Uterus (tissue), 3 donors: ENCODE measurements at regions not wholly inside any gene's neighbourhood (a gene's known extent, or its start where the extent isn't known, plus 50 kb on each side); places are given as distances from the start of the nearest gene placed in this dataset.

ENCODE experiments used
- DNase-seq, 2 donors: peaks; one replicate each; pipeline ENCODE4 v3.0.0-alpha.2; 2019 to 2020
- H3K27ac ChIP-seq, 2 donors: fragments of 200-600 bp; sonication (generic); 1 replicate in 1 of 2; 2 replicates in 1 of 2; pipeline ENCODE4 v1.5.1; 2016 to 2018
- H3K27me3 ChIP-seq, 2 donors: fragments of 200-600 bp; sonication (generic); one replicate each; pipeline ENCODE4 v1.5.1; 2018 to 2019; ENCODE audit warnings: control low read depth in 1 of 2
- H3K36me3 ChIP-seq, 2 donors: fragments of 200-600 bp; sonication (generic); one replicate each; pipeline ENCODE4 v1.5.1; 2019; ENCODE audit warnings: control low read depth in 1 of 2
- H3K4me1 ChIP-seq, 2 donors: fragments of 200-600 bp; sonication (generic); one replicate each; pipeline ENCODE4 v1.5.1; 2018 to 2019; ENCODE audit warnings: control low read depth in 1 of 2
- H3K4me3 ChIP-seq, 2 donors: fragments of 200-600 bp; sonication (generic); 1 replicate in 1 of 2; 2 replicates in 1 of 2; pipeline ENCODE4 v1.5.1; 2018 to 2019; ENCODE audit warnings: mild to moderate bottlenecking in 1 of 2
- H3K9me3 ChIP-seq, 2 donors: fragments of 200-600 bp; sonication (generic); one replicate each; pipeline ENCODE4 v1.5.1; 2019; ENCODE audit warnings: control low read depth in 1 of 2
- CTCF ChIP-seq, 4 experiments: fragments of 200-600 bp in 2 of 4; fragments of 450-650 bp in 2 of 4; sonication (generic) in 2 of 4; IDR thresholded peaks; one replicate each; pipeline ENCODE4 v1.5.1; 2016 to 2019; ENCODE audit warnings: antibody characterized with exemption in 4 of 4, mild to moderate bottlenecking in 2 of 4, moderate library complexity in 1 of 4
- POLR2A ChIP-seq, 2 donors: fragments of 450-650 bp; IDR thresholded peaks; one replicate each; pipeline ENCODE4 v1.6.1; 2016; ENCODE audit warnings: antibody characterized with exemption in 2 of 2, mild to moderate bottlenecking in 1 of 2, moderate library complexity in 1 of 2
- intact Hi-C: fragments of 100-400 bp; cut with DNase I; formaldehyde crosslinking; loops from one replicate; pipeline ENCODE4 v1.15.1; 2023; ENCODE audit warnings: low total_unique reads
- donor health status: DM: yes; HTN: yes; CAD: no.

DNA sequence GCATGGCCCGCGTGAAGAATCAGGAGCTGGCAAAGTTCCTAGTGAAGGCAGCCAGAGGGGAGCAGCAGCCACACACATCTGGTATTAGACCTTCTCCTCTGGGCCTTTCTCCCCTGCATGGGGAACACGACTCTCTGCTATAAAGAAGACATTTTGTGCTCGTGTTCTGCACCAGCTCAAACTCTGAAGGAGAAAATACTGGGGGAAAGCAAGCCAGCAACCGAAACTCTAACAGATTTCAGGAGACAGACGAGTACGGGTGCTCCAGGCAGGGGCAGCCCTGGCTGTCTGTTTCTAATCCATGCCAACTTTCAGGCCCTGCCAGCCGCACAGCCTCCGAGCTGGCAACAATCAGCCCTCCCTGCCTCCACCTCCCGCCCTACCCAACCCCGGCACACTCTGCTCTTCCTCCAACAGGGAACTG is 296.3 kb downstream of the BRD1 start:
- Histone ChIP-seq H3K27me3 (no peaks in the 10 kb centered on the region), H3K4me3 (no peak overlapping the region), H3K9me3 (no peaks in the 10 kb centered on the region), H3K36me3 (no peaks in the 10 kb centered on the region), H3K4me1 (no peaks in the 10 kb centered on the region), H3K27ac (no peak overlapping the region)
- no peak for DNase-seq
- intact Hi-C loops = no loop called here
- TF ChIP-seq POLR2A (IDR thresholded peaks at IDR 0.05) (no peak), CTCF (IDR thresholded peaks at IDR 0.05) (no peak)

DNA sequence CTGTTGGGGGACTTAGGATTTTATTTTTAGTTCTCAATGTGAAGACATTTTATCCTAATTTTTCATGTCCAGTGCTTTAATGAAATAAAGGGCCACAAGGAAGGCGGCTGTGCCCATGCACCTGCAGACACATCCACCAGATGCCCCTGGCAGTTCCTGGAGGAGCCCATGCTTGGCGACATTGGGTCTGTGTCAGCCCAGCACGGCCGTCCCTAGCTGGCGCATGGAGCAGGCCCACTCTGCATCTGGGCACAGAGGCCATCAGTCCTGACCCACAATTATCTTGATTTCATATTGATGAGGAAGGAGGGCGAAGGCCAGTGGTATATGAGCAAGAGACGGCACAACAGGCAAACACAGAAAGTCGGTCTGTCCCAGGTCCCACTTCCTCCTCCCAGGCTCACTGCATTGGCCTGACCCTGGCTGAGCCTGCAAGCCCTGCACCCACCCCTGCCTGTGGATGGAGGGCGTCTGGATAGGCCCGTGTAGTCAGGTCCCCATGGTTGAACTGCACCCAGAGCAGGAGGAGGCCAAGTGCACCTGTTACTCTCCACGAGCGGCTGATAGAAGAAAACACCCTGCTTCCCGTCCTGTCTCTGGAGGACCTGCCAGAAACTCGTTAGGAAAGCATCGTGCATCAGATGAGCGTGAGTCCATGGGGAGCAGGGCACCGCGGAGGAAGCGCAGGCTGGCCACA is 296.9 kb downstream of the BRD1 start:
- Histone ChIP-seq H3K4me1 (no peaks in the 10 kb centered on the region), H3K27me3 (no peaks in the 10 kb centered on the region), H3K4me3 (no peak overlapping the region), H3K36me3 (no peaks in the 10 kb centered on the region), H3K9me3 (no peaks in the 10 kb centered on the region), H3K27ac (no peak overlapping the region)
- no peak for TF ChIP-seq CTCF (IDR thresholded peaks at IDR 0.05)
- TF ChIP-seq POLR2A (IDR thresholded peaks at IDR 0.05) = no peak
- DNase-seq = no peak
- intact Hi-C loops = no loop called here

- DNase-seq = no peak
- H3K27ac ChIP-seq = no peak overlapping the region
- intact Hi-C loops = no loop called here
- H3K36me3 ChIP-seq = no peaks in the 10 kb centered on the region
- H3K4me3 ChIP-seq = no peak overlapping the region
- no peaks in the 10 kb centered on the region for H3K27me3 ChIP-seq
- TF ChIP-seq POLR2A (IDR thresholded peaks at IDR 0.05) (no peak), CTCF (IDR thresholded peaks at IDR 0.05) (no peak)
- no peaks in the 10 kb centered on the region for H3K4me1 ChIP-seq
- no peaks in the 10 kb centered on the region for H3K9me3 ChIP-seq
Measured at GRCh38 chr22:49528420-49528720, 299.3 kb downstream of the BRD1 start.

DNA sequence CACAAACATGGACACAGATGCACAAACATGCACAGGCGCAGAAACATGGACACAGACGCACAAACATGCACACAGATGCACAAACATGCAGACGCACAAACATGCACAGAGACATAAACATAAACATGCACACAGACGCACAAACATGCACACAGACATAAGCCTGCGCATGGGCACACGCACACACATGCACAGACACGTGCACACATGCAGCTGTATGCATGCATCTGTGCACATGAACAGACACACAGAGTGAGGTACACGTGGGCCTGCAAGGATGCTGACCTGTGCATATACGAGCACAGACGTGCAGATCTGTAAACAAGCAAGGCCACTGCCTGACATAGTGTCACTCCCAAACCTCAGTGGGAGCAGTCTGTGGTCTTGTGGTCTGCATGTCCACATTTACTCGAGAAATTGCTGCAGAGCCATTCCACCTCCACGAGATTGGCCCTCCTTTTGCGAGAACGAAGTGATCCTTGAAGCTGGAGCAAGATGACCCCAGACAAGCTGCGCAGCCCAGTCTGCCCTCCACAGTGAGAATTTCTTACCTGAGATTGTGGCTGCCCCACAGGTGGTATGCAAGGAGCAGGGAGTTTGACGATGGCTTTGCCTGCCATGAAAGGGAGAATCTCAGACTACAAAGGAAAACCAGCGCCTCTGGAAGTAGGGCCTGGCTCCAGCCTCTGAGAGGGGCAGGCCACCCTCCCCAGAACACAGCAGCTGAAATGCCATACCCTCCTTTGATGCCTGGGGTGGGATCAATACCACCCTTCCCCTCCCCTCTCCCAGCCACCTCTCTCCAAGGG is 299.9 kb downstream of the BRD1 start:
- Histone ChIP-seq H3K27me3 (no peaks in the 10 kb centered on the region), H3K27ac (no peak overlapping the region), H3K4me3 (no peak overlapping the region), H3K9me3 (no peaks in the 10 kb centered on the region), H3K36me3 (no peaks in the 10 kb centered on the region), H3K4me1 (no peaks in the 10 kb centered on the region)
- DNase-seq = no peak
- intact Hi-C loops = no loop called here
- TF ChIP-seq POLR2A (IDR thresholded peaks at IDR 0.05) = no peak
- no peak for TF ChIP-seq CTCF (IDR thresholded peaks at IDR 0.05)

DNA sequence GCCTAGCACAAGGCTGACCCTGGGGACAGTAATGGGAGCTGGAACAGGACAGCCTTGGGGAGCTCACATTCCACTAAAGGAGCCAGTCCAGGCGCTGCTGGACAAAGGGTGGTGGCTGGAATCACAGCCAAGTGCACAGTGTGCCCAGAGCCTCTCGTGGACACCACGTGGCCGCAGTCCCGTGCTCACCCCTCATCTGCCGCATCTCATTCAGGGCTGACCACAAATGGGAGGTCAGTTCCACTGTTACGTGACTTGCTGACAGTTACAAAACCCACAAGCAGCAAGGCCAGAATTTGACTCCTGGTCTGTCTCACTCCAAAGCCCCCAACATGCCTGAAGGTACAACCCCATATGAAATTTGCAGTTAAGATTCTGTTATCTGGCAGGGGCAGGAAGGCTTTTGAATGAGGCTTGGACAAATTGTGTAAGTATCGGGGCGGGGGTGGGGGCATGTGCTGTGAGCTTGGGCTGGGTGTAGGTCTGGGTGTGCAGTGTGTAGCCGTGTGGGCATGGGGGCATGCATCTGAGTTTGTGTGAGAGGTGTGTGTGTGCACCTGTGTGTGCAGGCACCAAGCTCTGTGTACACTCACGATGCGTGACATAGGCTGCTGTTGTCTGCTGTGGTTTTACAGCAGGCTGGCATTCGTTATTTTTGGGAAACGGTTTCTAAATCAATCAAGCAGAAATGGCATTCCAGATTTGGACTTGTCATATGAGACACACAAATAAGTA is 301.7 kb downstream of the BRD1 start:
- H3K4me3 ChIP-seq = no peak overlapping the region
- H3K36me3 ChIP-seq = no peaks in the 10 kb centered on the region
- intact Hi-C loops = no loop called here
- DNase-seq = no peak
- no peaks in the 10 kb centered on the region for H3K4me1 ChIP-seq
- no peak overlapping the region for H3K27ac ChIP-seq
- H3K9me3 ChIP-seq = no peaks in the 10 kb centered on the region
- H3K27me3 ChIP-seq = no peaks in the 10 kb centered on the region
- TF ChIP-seq POLR2A (IDR thresholded peaks at IDR 0.05) = no peak
